Endothelial cell of umbilical vein (primary cell): ENCODE measurements at regions not wholly inside any gene's neighbourhood (a gene's known extent, or its start where the extent isn't known, plus 50 kb on each side); places are given as distances from the start of the nearest gene placed in this dataset.

Experiments used
- BruUV-seq: library from RNA; stranded (reverse); fragments of 400-500 nt; replicated peaks from 2 replicates; lab custom pipeline; 2021; lab: Mats Ljungman, UMichigan
- CTCF ChIA-PET: fragments of 300-600, 350-600 bp; sonication (Branson Sonifier 250); formaldehyde crosslinking; loops from one replicate; lab custom pipeline; 2021; ENCODE audit warnings: antibody characterized with exemption, inconsistent platforms; lab: Charles Lee
- POLR2A ChIA-PET: fragments of 300-600, 350-600 bp; sonication (Branson Sonifier 250); formaldehyde crosslinking; loops from one replicate; lab custom pipeline; 2021; ENCODE audit warnings: antibody characterized with exemption, inconsistent platforms; lab: Charles Lee
- DNase-seq: peaks from one replicate; pipeline ENCODE4 v3.0.0-alpha.2; 2011; ENCODE audit warnings: low read depth, low spot score
- FAIRE-seq: peaks from 2 replicates; lab custom pipeline; 2011; peaks lifted over from hg19 to GRCh38; lab: Jason Lieb, UNC
- H2AFZ ChIP-seq: 2 replicates; pipeline ENCODE4 v1.6.0; 2012; ENCODE audit warnings: low read depth, low read length, control low read depth, inconsistent platforms
- H3K27ac ChIP-seq: 2 replicates; pipeline ENCODE4 v1.5.1; 2011; ENCODE audit warnings: low read depth, mild to moderate bottlenecking, control low read depth, low read length, moderate library complexity; ENCODE audit not compliant: insufficient read depth
- H3K27me3 ChIP-seq, 2 experiments: 2 replicates each; pipeline versions ENCODE4 v1.6.0 to v1.6.1; 2011; ENCODE audit warnings: low read length in 2 of 2, mixed read lengths in 1 of 2; ENCODE audit not compliant: control insufficient read depth in 2 of 2, insufficient read depth in 2 of 2
- H3K36me3 ChIP-seq, 2 experiments: 2 replicates in 1 of 2; 3 replicates in 1 of 2; pipeline ENCODE4 v1.5.1; 2011; ENCODE audit warnings: low read length in 2 of 2, mild to moderate bottlenecking in 1 of 2, moderate library complexity in 1 of 2; ENCODE audit not compliant: control insufficient read depth in 2 of 2, insufficient read depth in 2 of 2; ENCODE audit errors: extremely low read depth in 1 of 2
- H3K4me1 ChIP-seq: 3 replicates; pipeline ENCODE4 v1.5.1; 2011; ENCODE audit warnings: mild to moderate bottlenecking, low read length; ENCODE audit not compliant: control insufficient read depth, insufficient read depth; ENCODE audit errors: extremely low read depth
- H3K4me2 ChIP-seq: 2 replicates; pipeline ENCODE4 v1.6.1; 2011; ENCODE audit warnings: low read length, control low read depth, mixed read lengths; ENCODE audit not compliant: insufficient read depth
- H3K4me3 ChIP-seq, 3 experiments: fragments of 200-600 bp in 1 of 3; sonication (generic), shearing (Covaris generic) in 1 of 3; replicated peaks in 1 of 3; 2 replicates each; pipeline ENCODE4 v1.5.1; 2011 to 2016; ENCODE audit warnings: control low read depth in 3 of 3, low read length in 3 of 3, mild to moderate bottlenecking in 2 of 3, inconsistent platforms in 1 of 3, low read depth in 1 of 3, moderate library complexity in 1 of 3; ENCODE audit not compliant: insufficient read depth in 1 of 3
- H3K79me2 ChIP-seq: 2 replicates; pipeline ENCODE4 v1.6.0; 2012; ENCODE audit warnings: low read length, inconsistent platforms; ENCODE audit not compliant: control insufficient read depth, insufficient read depth
- H3K9ac ChIP-seq: replicated peaks from 2 replicates; pipeline ENCODE3; 2011; ENCODE audit warnings: low read length, control low read depth; ENCODE audit not compliant: insufficient read depth; ENCODE audit errors: extremely low read depth
- H3K9me1 ChIP-seq: replicated peaks from 3 replicates; pipeline ENCODE4 v1.6.0; 2011; ENCODE audit warnings: mild to moderate bottlenecking, low read length; ENCODE audit not compliant: control insufficient read depth, insufficient read depth; ENCODE audit errors: extremely low read depth
- H3K9me3 ChIP-seq: replicated peaks from 2 replicates; pipeline ENCODE4 v1.5.1; 2012; ENCODE audit warnings: low read length, inconsistent platforms; ENCODE audit not compliant: control insufficient read depth, insufficient read depth
- H4K20me1 ChIP-seq: replicated peaks from 2 replicates; pipeline ENCODE3; 2011; ENCODE audit warnings: mild to moderate bottlenecking, low read length; ENCODE audit not compliant: control insufficient read depth, insufficient read depth; ENCODE audit errors: extremely low read depth
- CTCF ChIP-seq, 2 donors: IDR thresholded peaks; 1 replicate in 1 of 2; 2 replicates in 1 of 2; pipeline ENCODE4 v1.5.1; 2011; ENCODE audit warnings: low read length in 2 of 2, mild to moderate bottlenecking in 2 of 2, moderate library complexity in 2 of 2, control low read depth in 1 of 2, inconsistent platforms in 1 of 2, low read depth in 1 of 2; ENCODE audit not compliant: insufficient read depth in 1 of 2; ENCODE audit errors: extremely low read depth in 1 of 2
- EZH2 ChIP-seq: IDR thresholded peaks from 2 replicates; pipeline ENCODE4 v1.6.1; 2012; ENCODE audit warnings: borderline replicate concordance, low read depth, mild to moderate bottlenecking, moderate library complexity, low read length, inconsistent platforms; ENCODE audit not compliant: severe bottlenecking
- FOS ChIP-seq: IDR thresholded peaks from 2 replicates; pipeline ENCODE4 v1.6.1; 2011; ENCODE audit warnings: mild to moderate bottlenecking, low read length, moderate library complexity, borderline replicate concordance; ENCODE audit not compliant: insufficient read depth
- GATA2 ChIP-seq: IDR thresholded peaks from 2 replicates; pipeline ENCODE4 v1.7.0; 2011; ENCODE audit warnings: low read depth, mild to moderate bottlenecking, moderate library complexity, mixed read lengths, low read length; ENCODE audit not compliant: insufficient read length, insufficient read depth
- JUN ChIP-seq: IDR thresholded peaks from 2 replicates; pipeline ENCODE4 v1.6.1; 2011; ENCODE audit warnings: borderline replicate concordance, low read depth; ENCODE audit not compliant: insufficient read length, insufficient read depth
- MAX ChIP-seq: IDR thresholded peaks from 2 replicates; pipeline ENCODE4 v1.6.1; 2011; ENCODE audit not compliant: insufficient read depth, insufficient read length
- MYC ChIP-seq: IDR thresholded peaks from one replicate; pipeline ENCODE4 v1.6.1; 2011; ENCODE audit warnings: mild to moderate bottlenecking, low read depth, low read length
- POLR2A ChIP-seq: IDR thresholded peaks from 2 replicates; pipeline ENCODE4 v1.6.1; 2012; ENCODE audit warnings: low read depth, mild to moderate bottlenecking, control low read depth, low read length
- POLR2AphosphoS5 ChIP-seq: IDR thresholded peaks from 2 replicates; pipeline ENCODE4 v1.6.1; 2012; ENCODE audit warnings: low read depth, mild to moderate bottlenecking, control low read depth, low read length, moderate library complexity; ENCODE audit not compliant: insufficient read depth
- dilution Hi-C: fragments of 300-500 bp; cut with MboI; formaldehyde crosslinking; loops from one replicate; pipeline ENCODE4 v1.15.0; 2019; ENCODE audit warnings: low sequenced_read_pairs; ENCODE audit not compliant: extremely low pct_ligation_motif_present
- intact Hi-C: fragments of 100-400 bp; cut with micrococcal nuclease; formaldehyde crosslinking; loops from one replicate; pipeline ENCODE4 v1.10.0; 2022

- no peak for TF ChIP-seq MYC
- no peak for TF ChIP-seq EZH2
- no peak for TF ChIP-seq POLR2A
- no peak for TF ChIP-seq MAX
- no peak for TF ChIP-seq GATA2
- dilution Hi-C loops: no loop called here
- Histone ChIP-seq H2AFZ (no peak overlapping the region), H3K79me2 (no peaks in the 10 kb centered on the region), H3K9me1 (no peaks in the 10 kb centered on the region), H3K9ac (no peak overlapping the region), H3K4me3 (no peak overlapping the region), H3K27me3 (no peaks in the 10 kb centered on the region), H3K4me2 (no peak overlapping the region), H4K20me1 (no peaks in the 10 kb centered on the region), H3K36me3 (no peaks in the 10 kb centered on the region), H3K27ac (no peak overlapping the region), H3K9me3 (no peaks in the 10 kb centered on the region), H3K4me1 (no peaks in the 10 kb centered on the region)
- intact Hi-C loops: no loop called here
- ChIA-PET POLR2A (no interaction called here), CTCF (no interaction called here)
- no TSS peak for BruUV-seq
- no peak for FAIRE-seq
- DNase-seq: no peak
Measured at GRCh38 chr12:131371401-131372170, 339.3 kb upstream of the SFSWAP start.

- TF ChIP-seq GATA2: no peak
- TF ChIP-seq MYC: no peak
- TF ChIP-seq EZH2: no peak
- TF ChIP-seq JUN: no peak
- TF ChIP-seq MAX: no peak
- no peak for TF ChIP-seq POLR2AphosphoS5
- no peak for TF ChIP-seq CTCF (IDR thresholded peaks at IDR 0.05; ENCODE audit: extremely low read depth in 1 of 2, insufficient read depth in 1 of 2, low read depth in 1 of 2, low read length in 2 of 2)
- TF ChIP-seq POLR2A: no peak
- TF ChIP-seq FOS: no peak
- CTCF ChIA-PET: no interaction called here
- Histone ChIP-seq H3K36me3 (no peaks in the 10 kb centered on the region), H3K9me3 (no peaks in the 10 kb centered on the region), H3K4me1 (no peaks in the 10 kb centered on the region), H2AFZ (no peak overlapping the region), H3K9me1 (no peaks in the 10 kb centered on the region), H3K4me3 (no peak overlapping the region), H3K27ac (no peak overlapping the region), H3K79me2 (no peaks in the 10 kb centered on the region), H3K9ac (no peak overlapping the region), H3K4me2 (no peak overlapping the region), H4K20me1 (no peaks in the 10 kb centered on the region), H3K27me3 (no peaks in the 10 kb centered on the region)
- dilution Hi-C loops: no loop called here
- FAIRE-seq (no peak), DNase-seq (no peak)
- no TSS peak for BruUV-seq
- intact Hi-C loops: no loop called here
- POLR2A ChIA-PET: no interaction called here
Measured at GRCh38 chr12:131372171-131372475, 338.8 kb upstream of the SFSWAP start.
